HG02938 (cell line): ENCODE measurements at regions not wholly inside any gene's neighbourhood (a gene's known extent, or its start where the extent isn't known, plus 50 kb on each side); places are given as distances from the start of the nearest gene placed in this dataset.
"Not testable (repeated sequence)": the region's sequence is repeated elsewhere in the genome, so short reads cannot be mapped to it uniquely, and the experiment has no call there.

Source experiments
- ATAC-seq: cut with Tn5 transposase; IDR thresholded peaks from one replicate; pipeline ENCODE4 v1.9.1; 2021; ENCODE audit warnings: mild to moderate bottlenecking, moderate library complexity; ENCODE audit not compliant: unreplicated experiment

- not testable (repeated sequence) for ATAC-seq
These were observed 151.7 kb downstream of the VSIG4 start for GRCh38 chrX:65888150-65888549.

GRCh38 chrX:65883556-65883955, 156.3 kb downstream of the VSIG4 start:
- no peak for ATAC-seq

DNA sequence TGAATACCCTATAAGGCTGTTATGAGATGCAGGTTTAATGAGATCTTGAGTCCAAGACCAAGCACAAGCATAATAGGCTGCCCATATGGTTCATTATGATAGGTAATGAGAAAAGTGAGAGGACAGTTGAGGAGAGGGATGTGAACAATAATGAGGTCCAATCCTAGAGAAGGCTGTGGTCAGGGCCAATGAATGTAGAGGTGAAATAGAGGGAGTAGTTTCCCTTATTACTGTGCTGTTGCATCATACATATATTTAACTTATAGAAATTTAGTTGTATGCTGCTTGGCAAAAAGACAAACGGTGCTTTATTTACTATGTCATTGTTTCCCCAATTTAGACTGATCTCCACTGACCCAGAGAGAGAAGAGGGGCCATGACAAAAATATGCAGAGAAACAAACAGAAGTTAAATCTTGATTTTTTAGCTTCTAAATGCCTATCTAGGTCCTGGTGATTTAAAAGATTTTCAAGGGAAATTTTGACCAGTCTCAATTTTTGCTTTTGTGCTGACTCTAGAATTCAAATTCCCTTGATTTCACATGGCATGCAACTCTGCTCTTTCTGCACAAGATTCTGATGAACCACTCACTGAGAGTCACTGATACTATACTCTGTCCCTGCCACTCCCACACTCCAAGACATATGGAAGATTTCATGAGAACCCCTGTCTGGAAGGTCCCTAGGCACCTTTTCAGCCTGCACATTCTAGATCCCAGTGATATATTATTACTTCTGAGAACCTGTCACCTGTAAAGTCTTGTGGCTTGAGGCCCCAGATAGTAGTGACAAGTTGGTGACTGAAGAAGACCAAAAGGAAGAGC, 159.7 kb downstream of the VSIG4 start:
- ATAC-seq, result no peak

GRCh38 chrX:65878456-65878855, 161.4 kb downstream of the VSIG4 start:
- ATAC-seq, result no peak

DNA sequence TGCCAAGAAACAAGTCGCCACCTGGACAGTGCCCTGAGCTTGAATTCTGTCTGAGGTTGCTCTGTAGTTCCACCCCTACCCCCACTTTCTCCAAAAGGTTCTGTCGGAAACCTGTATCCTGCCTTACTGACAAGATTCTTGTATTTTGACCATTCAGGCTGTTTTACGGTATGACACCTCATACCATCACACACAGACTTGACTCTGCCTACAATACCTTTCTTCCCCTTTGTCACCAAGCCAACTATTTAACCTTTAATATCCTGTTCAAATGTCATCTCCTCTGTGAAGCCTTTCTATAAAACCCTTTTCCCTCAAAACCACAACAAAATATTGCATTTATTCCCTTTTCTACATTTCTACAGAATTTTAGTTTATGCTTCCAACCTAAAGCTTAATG, 161.9 kb downstream of the VSIG4 start:
- no peak for ATAC-seq

- not testable (repeated sequence) for ATAC-seq
These were observed 164.3 kb downstream of the VSIG4 start for GRCh38 chrX:65875614-65876013.

GRCh38 chrX:65874765-65875164, 165.1 kb downstream of the VSIG4 start:
- ATAC-seq, result no peak

DNA sequence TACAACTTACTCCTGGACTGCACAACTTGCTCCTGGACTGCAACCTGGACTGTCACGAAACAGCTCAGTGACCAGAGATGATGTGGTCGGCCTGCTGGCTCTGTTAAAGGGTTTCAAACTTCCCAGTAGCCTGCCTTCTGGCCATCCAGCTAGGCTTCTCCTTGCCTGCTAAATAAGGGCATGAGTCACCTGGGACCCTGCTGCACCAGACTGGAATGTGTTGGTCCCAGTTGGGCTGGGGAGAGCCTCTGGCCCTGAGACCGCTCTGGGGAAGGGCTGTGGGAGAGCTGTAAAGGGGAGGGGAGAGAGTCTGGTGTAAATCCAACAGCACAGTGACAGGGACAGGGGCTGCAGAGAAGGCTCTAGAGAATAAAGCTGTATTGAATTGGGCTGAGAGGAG, 165.8 kb downstream of the VSIG4 start:
- ATAC-seq, result no peak

GRCh38 chrX:65873385-65873784, 166.5 kb downstream of the VSIG4 start:
- ATAC-seq, result no peak

- ATAC-seq, result no peak
These were observed 168.1 kb downstream of the VSIG4 start for GRCh38 chrX:65871671-65872311.

DNA sequence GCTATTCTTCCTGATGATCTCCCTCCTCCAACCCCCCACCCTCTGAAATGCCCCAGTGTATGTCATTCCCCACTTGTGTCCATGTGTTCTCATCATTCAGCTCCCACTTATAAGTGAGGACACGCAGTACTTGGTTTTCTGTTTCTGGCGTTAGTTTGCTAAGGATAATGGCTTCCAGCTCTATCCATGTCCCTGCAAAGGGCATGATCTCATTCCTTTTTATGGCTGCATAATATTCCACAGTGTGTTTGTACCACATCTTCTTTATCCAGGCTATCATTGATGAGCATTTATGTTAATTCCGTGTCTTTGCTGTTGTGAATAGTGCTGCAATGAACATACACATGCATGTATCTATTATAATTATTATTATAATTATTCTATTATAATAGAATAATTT, 169.3 kb downstream of the VSIG4 start:
- ATAC-seq, result not testable (repeated sequence)

DNA sequence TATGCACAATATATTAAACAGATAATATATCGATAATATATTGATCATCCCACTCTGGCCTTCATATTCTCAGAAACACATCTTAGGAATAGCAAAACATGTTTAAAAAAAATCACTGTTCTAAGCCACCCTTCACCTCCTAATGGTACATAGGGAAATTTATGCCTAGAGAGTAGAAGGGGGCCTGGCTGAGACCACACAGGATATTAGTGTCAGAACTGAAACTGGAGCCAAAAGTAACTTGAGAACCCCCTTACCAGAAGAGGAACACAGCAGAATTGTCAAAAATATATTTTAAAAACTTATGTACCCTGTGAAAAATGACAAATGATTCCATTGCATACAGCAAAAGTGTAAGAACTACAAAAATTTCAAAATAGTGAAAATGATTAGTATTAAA, 173.1 kb downstream of the VSIG4 start:
- no peak for ATAC-seq

DNA sequence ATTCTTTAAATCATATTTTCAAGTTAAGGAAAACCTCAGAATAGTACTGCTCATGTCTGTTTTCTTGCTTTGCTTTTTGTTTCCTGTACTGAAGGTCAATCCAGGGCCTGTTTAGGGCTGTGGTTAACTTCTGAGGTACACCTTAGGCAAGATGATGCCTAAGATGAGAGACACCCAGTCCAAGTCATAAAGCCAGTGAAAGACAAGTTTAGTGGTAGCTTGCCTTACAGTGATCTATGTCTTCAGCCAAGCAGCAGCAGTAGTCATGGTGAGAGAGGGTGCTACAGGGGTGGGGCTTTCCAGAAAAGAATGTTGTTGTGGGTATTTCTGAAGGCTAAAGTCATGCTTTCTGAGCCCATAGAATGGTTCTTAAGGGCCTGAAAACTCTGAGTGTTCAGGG, 173.7 kb downstream of the VSIG4 start:
- ATAC-seq, result peak; percentile 88

- ATAC-seq, result no peak
These were observed 177.2 kb downstream of the VSIG4 start for GRCh38 chrX:65862638-65863037.

DNA sequence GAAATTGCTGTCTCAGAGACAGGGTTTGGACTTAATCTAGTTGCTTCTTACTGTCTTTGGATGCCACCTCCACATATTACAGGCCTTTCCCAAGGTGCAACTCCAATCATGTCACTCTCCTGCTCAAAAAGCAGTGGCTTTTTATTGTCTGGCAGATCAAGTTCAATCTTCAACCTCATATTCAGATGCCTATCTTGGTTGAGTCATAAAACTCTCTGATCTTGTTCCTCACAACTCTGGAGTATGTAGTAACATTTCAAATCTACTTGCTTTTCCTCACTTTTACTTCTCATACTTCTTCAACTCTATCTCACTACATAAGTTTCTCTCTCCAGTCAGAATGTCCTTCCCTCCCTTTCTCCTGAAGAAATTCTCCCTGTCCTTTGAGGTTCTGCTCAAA, 180.6 kb downstream of the VSIG4 start:
- ATAC-seq, result no peak

GRCh38 chrX:65854437-65854836, 185.4 kb downstream of the VSIG4 start:
- not testable (repeated sequence) for ATAC-seq

- not testable (repeated sequence) for ATAC-seq
These were observed 183.9 kb downstream of the MSN start for GRCh38 chrX:65851306-65851705.

GRCh38 chrX:65850821-65851220, 183.4 kb downstream of the MSN start:
- not testable (repeated sequence) for ATAC-seq

DNA sequence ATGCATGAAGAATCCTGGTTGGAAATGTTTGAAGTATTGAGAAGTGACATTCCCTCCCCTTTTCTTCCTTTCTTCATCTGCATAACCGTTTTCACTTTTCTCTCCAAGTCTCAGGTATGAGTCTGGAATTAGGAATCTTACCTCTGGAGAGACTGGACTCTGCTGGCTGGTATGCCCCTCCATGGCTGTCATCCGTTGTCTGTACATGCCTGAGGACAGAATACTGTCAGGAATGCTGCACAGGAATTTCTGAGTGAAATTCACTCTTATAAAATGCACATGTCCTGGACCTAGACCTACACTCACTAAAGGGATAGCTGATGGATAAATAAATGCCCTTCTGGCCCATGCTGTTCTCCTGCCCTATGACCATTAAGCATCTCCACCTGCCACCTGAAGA, 179.5 kb downstream of the MSN start:
- no peak for ATAC-seq

- ATAC-seq, result no peak
These were observed 173.8 kb downstream of the MSN start for GRCh38 chrX:65841263-65841662.

GRCh38 chrX:65838674-65839073, 171.2 kb downstream of the MSN start:
- ATAC-seq, result no peak

DNA sequence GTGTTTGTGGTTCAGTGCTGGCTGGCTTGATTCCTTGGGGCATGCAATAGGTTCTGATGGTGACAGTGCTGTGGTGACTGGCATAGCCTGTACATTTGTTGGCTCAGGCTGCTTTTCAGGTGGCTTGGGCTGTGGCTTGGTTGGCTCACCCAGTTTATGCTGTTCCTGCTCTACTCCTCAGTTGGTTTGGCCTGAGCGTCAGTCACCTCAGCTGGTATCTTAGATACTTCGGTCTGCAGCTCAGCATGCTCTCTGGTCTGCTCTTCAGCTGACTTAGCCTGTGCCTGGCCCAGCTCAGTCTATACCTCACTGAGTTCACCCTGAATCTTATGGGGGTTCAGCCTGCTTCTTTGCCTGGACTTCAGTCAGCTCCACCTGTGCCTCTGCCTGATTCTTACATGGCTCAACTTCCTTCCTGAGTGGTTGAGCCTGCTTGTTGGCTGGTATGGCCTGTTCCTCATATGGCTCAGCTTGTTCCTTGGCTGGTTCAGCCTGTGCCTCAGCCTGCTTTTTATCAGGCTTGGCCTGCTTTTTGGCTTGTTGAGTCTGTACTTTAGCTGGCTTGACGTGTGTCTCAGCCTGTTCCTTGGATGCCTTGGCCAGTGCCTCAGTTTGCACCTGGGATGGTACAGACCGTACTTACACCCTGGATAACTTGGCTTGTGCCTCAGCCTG, 170.6 kb downstream of the MSN start:
- no peak for ATAC-seq
